Heart left ventricle (tissue), 13 donors: ENCODE measurements at regions not wholly inside any gene's neighbourhood (a gene's known extent, or its start where the extent isn't known, plus 50 kb on each side); places are given as distances from the start of the nearest gene placed in this dataset.

Experiments used
- POLR2A ChIP-seq, 2 donors: fragments of 450-650 bp; IDR thresholded peaks; one replicate each; pipeline ENCODE4 v1.6.1; 2017; ENCODE audit warnings: antibody characterized with exemption in 2 of 2, mild to moderate bottlenecking in 2 of 2, moderate library complexity in 2 of 2
- TF ChIP-seq, protein P1 (sequence below), 12 donors: fragments of 200-600 bp; sonication (generic) in 4 of 12; IDR thresholded peaks; one replicate each; pipeline versions ENCODE4 v1.5.0 to v1.8.0; 2018 to 2022; ENCODE audit warnings: antibody characterized with exemption in 12 of 12, mild to moderate bottlenecking in 5 of 12
- donor health status: ischemic (EF 13 %, LVEDD 7.1; RV severe dilation, severe dysfunction).
- donor health status: DM: no; HTN: yes; CAD: no.
- donor health status: DM: no; HTN: no; CAD: no.
- donor health status: ischemic (EF 25% LVEDD 6.9; RV normal size, moderate dysfunction).
- donor health status: ischemic (EF 25% LVEDD 5.7; RV mildly dilated, moderate dysfunction).
- donor health status: ischemic (EF 35%, LVEDD 5.7; RV mildly dilated, moderate dysfunction).
- donor health status: nonischemic (EF 11% LVEDD 7.7; RV severe dilation, severe dysfunction).
- donor health status: DM: yes; HTN: yes; CAD: no.
- donor health status: PGD.
- donor health status: ischemic (EF 29% LVEDD 5.4; RV normal size, mild dysfunction).
- donor health status: nonischemic (EF 23%, LVEDD 6.1; RV moderate dilation, normal function).

DNA sequence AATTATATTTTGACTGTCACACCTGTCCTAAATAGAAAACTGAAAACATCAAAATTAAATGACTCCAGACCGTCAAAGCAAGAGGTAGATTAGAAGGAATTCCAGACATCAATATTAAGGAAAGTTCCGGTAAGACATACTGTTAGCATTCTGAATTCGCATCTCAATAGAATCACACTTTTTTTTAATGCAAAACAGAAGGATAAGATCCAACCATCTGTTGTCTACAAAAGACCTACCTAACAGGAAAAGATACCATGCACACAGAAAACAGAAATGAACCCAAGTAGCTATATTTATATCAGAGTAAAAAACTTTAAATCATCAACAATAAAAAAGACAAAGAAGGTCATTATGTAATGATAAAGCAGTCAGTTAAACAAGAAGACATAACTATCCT lies 145.0 kb downstream of the TMX3 start:
- no peak for TF ChIP-seq POLR2A (IDR thresholded peaks at IDR 0.05)
- TF ChIP-seq, protein P1, sequence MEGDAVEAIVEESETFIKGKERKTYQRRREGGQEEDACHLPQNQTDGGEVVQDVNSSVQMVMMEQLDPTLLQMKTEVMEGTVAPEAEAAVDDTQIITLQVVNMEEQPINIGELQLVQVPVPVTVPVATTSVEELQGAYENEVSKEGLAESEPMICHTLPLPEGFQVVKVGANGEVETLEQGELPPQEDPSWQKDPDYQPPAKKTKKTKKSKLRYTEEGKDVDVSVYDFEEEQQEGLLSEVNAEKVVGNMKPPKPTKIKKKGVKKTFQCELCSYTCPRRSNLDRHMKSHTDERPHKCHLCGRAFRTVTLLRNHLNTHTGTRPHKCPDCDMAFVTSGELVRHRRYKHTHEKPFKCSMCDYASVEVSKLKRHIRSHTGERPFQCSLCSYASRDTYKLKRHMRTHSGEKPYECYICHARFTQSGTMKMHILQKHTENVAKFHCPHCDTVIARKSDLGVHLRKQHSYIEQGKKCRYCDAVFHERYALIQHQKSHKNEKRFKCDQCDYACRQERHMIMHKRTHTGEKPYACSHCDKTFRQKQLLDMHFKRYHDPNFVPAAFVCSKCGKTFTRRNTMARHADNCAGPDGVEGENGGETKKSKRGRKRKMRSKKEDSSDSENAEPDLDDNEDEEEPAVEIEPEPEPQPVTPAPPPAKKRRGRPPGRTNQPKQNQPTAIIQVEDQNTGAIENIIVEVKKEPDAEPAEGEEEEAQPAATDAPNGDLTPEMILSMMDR (IDR thresholded peaks at IDR 0.05): no peak
